A204.1 (cell line): ENCODE measurements at regions not wholly inside any gene's neighbourhood (a gene's known extent, or its start where the extent isn't known, plus 50 kb on each side); places are given as distances from the start of the nearest gene placed in this dataset.

Experiments used
- FAIRE-seq: peaks from 2 replicates; lab custom pipeline; 2012; peaks lifted over from hg19 to GRCh38; lab: Jason Lieb, UNC

DNA sequence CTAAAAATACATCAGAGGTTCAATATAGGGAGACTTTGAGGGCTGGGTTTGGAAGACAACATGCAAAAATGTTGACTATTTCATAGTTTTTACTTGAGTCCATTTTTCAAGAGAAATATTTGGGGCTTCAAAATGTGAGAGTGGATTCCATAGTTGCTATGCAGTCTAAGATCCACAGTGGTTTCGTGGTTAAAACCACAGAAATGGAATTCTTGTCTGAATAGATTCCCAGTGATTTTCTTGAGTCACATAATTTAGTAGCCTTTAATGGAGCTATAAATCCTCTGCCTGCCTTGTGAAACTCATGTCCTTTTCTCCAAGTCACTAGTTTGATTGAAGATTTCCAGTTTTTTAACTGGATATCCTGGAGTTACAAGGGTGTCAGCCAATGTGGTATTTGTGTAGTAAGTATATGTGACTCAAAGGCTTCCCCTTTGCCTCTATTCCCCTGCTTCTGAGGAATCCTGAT lies 94.7 kb upstream of the RBMS3 start:
- FAIRE-seq, result no peak

DNA sequence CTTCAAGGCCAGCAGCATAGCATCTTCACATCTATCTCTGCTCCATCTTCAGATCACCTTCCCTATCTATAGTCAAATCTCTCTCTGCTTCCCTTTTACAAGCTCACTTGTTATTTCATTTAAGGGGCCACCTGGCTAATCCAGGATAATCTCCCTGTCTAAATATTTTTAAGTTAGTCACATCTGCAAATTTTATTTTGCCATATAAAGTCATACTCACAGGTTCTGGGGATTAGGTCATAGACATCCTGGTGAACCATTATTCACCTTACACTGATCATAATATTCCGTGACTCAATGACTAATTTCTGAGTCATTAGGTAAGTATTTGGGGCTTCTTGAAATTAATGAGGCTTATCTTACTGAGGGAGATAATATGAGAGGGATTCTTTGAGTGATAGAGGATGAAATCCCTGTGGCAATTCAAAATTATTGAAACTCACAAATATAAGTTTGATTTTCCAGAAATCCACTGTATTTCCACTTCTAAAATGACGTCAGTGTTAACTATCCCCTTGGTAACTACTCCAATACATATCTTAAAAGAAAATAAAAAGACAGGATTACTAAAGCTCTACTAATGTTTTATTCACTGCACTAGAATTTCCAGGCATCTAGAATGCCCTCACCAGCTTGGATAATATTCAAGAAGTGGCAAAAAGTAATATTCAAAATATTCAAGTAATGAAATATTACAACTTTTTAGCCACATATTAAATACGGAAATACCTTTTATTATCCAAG lies 93.7 kb upstream of the RBMS3 start:
- no peak for FAIRE-seq

DNA sequence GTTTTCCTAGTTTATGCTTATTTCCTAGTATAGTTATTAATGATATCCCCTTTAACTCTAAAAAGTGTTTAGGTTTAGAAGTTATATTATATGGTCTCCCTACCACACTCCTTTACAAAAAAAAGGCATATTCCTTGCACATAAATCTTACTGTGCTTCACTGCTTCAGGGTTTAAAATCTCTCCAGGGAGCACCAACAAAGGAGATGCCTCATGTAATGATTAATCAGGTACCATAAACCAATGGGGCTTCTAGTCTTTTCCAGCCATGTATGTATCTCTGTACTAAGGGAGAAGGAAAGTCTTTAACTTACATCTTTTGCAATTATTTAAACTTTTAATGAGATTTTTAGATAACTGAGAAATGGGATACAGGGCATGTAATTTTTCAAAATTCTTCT lies 91.5 kb upstream of the RBMS3 start:
- FAIRE-seq, result no peak

DNA sequence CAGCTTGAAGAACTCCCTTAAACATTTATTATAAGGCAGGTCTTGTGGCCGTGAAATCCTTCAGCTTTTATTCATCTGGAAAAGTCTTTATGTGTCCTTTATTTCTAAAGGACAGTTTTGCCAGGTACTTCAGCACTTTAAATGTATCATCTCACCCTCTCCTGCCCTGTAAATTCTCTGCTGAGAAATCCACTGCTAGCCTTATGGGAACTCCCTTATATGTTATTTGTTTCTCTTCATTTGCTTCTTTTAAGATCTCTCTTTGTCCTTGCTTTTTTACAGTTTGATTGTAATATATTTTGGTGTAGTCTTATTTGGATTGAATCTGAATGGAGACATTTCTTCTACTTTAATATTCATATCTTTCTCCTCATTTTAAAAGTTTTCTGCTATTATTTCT lies 86.7 kb upstream of the RBMS3 start:
- FAIRE-seq, result no peak

DNA sequence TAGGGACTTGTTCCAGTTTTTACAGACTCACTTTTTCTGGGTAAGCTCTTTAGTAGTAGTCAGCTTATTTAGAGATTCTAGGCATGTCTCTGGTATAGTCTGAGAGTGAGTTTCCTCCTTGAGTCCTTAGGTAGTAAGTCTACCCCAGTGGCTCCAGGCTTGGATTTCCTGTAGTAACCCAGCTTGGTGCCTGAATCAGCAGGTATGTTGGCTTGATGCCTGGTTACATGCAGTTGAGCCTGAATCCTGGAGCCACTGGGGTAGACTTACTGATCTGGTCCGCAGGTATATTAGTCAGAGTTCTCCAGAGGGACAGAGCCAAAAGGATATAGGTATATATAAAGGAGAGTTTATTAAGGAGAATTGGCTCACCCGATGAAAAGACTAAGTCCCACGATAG lies 85.8 kb upstream of the RBMS3 start:
- FAIRE-seq, result no peak

DNA sequence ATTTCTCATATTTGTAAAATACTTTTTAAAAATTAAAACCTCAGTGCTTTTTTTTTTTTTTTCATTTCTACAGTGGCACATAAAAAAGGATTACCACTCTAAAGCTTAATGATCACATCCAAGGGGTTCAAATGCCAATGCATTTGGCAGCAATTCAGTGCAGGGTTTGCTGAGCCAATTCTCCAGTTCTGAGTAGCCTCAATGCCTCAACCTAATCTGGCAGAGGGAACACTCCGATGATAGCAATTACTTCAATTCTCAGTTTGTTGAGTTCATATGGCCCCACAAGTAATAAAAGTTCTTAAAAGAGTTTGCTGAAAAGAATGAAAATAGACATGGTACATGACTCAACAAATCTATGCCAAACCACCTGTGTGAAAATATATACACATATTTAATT lies 79.3 kb upstream of the RBMS3 start:
- FAIRE-seq, result no peak

DNA sequence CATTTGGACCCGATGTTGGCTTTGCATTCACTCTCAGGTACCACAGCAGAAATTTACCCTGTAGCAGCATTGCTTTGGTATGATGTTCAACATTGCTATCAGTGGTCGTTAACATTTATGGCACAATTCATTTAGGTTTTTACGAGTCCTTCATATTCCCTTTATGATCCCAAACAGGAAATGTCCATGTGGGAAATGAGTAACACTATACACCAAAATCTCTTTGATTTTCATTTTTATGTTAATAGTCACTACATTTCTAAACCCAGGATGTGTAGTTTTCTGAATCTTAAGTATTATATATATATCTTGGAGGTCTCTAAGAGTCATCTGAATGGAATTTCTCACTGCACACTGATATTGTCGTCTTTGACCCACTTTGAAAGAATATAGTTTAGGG lies 78.5 kb upstream of the RBMS3 start:
- FAIRE-seq, result no peak

DNA sequence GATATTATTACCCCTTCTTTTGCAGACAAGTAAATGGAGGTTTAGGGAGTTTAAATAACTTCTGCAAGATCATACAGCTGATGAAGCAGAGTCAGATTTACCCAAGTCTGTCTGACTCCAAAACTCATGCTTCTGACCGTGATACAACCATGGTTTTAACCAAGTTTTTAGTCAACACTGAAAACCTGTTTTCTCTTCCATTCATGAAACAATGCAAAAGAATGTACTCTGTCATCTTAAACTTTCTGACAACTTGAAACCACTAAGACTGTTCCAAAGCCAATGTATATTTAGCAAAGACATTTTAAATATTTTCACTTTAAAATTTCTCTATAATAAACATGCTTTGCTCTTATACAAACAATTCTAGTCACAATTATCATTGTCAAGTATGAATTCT lies 77.0 kb upstream of the RBMS3 start:
- FAIRE-seq, result no peak

DNA sequence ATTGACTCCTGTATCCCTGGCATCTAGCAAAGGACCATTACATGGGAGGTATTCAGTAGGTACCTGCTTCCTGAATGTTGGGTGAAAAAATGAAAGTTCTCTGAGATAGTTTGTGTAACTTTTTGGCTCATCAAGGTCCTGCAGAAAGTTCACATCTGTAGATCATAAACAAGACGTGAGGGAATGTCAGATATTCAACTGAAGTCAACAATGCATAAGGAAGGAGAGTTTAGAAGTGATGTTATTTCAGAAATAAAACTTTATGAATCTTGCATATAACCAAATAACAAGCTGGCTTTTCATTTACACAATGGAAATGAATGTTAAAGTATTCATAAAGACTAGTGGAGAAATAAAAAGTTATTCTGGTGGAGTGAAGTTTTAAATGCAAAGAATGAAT lies 73.4 kb upstream of the RBMS3 start:
- FAIRE-seq, result no peak

DNA sequence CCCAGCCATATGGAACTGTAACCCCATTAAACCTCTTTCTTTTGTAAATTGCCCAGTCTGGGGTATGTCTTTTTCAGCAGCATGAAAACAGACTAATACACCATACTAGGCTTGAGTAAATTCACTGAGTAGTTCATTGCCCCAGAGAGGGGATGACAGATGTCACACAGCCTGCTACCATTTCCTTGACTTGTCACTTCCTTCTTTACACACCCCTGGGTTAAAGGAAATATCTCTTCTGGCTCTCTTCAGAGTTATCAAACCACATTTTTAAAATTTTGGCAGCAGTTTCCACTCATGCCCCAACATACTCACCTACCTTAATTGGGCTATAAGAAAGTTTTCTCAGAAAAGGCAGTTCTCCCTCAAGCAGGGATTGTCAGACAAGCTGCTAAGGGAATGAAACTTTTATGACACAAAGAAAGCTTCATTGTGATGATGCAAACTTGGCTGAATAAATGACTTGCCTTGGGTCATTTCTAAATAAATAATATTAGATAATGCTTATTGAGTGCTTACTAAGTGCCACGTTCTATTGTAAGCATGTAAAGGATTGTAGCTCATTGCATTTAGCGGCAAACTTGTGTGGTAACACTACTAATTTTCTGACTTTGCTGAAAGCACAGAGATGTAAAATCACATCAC lies 68.0 kb upstream of the RBMS3 start:
- no peak for FAIRE-seq

DNA sequence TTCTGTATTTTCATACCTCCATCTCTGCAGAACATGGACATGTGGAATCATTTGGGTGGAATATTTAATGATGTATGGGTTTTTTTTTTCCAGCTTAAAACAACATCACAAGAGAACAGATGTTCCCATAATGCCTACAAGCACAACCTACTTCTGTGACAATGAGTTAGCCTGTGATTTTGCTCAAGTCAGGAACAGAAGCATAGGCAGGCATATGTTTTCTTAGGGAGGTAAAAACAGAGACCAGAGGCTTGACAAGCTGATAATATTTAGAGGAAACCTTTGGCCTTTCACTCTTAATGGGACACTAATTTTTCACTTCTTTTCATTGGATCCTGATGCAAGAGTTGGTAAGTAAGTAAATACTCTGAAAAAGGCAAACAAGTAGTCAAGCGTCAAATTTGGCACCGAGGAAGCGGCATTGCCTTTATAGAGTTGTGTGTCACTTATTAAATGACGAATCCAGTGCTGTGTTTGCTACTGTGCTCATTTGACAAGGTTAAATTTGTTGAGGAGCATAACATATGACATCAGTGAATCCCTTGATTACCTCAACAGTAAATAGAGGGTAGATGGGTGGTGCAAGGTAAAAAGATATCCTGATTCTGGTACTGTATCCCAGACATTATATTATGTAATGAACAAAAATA lies 66.7 kb upstream of the RBMS3 start:
- no peak for FAIRE-seq

DNA sequence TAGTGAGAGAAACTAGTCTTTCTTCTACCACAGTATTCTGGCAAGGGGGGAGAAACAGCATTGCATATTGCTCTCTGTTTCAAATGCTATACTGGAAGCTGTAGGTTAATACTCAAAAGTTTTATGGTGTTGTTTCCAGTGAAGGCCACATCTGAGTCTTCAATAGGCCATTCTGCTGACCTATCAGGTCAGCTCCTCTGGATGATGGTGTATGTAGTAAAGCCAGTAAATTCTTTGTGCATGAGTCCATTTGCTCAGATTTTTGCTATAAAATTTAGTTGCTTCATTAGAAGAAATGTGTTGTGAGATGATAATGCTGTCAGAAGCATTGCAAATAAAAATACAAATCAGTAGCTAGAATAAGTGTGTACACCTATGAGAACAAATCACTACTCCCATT lies 64.9 kb upstream of the RBMS3 start:
- no peak for FAIRE-seq

DNA sequence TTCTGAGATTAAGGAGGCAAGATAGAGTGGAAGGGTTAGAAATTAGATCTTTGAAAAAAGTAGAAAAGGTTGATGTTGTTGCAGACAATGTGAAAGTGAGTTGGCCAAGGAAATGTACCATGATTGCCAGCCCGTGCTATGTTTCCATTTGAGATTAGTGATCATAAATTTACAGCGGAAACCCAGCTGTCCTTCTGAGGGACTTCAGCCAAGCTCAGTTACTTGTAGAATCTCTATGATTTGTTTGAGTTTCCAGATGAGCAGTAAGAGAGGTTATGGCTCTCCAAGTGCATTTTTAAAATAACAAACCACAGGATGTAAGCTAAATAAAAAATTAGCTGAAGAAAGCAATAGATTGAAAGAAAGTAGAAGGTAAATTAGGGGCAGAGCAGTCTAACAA lies 54.2 kb upstream of the RBMS3 start:
- no peak for FAIRE-seq

DNA sequence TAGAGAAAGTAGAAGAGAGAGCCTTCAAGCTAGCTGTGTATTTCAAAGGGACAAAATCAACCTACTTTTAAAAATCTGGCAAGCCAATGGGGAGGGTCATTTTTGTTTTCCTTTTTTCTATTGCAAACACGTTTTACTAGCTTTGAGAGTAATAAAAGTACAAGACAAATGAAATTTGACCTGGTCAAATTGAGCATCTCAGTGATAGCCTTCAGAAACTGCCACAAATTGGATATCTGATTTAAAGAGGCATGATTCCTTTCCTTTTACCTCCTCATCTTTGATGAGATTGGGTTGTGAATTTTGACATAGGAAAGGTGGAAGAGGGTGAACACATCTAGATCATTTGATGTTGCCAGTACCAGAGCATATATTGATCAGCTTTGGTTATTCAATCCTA lies 53.6 kb upstream of the RBMS3 start:
- no peak for FAIRE-seq
